ENCODE measurements at regions not wholly inside any gene's neighbourhood (a gene's known extent, or its start where the extent isn't known, plus 50 kb on each side); places are given as distances from the start of the nearest gene placed in this dataset.

GRCh38 chr4:180925805-180926204 is 1317.4 kb upstream of the TENM3 start:
- ChIA-PET CTCF (no interaction called here), POLR2A (ENCODE audit: low non-redundant PET) (no interaction called here)
- intact Hi-C loops (cut with micrococcal nuclease; ENCODE audit: unreplicated experiment): no loop called here
- no peaks in the 10 kb centered on the region for H3K27me3 ChIP-seq (replicated peaks; ENCODE audit: insufficient read depth, low read depth, low read length, poor library complexity)
- no peaks in the 10 kb centered on the region for H3K9me3 ChIP-seq (ENCODE audit: low read depth, low read length, poor library complexity, severe bottlenecking)
- no peaks in the 10 kb centered on the region for H3K4me1 ChIP-seq (ENCODE audit: insufficient read depth, low read length, poor library complexity, severe bottlenecking)
- H3K27ac ChIP-seq (ENCODE audit: low read depth, low read length, poor library complexity, severe bottlenecking): no peak overlapping the region
- no TSS peak for BruUV-seq (replicated peaks)
- DNase-seq (ENCODE audit: low spot score): no peak
- no peaks in the 10 kb centered on the region for H3K36me3 ChIP-seq (ENCODE audit: insufficient read depth, low read length, poor library complexity, severe bottlenecking)
- no peak overlapping the region for H3K4me3 ChIP-seq (ENCODE audit: low read depth, low read length, poor library complexity, severe bottlenecking)
- TF ChIP-seq EZH2 (IDR thresholded peaks at IDR 0.05; ENCODE audit: borderline replicate concordance, low read depth, low read length, poor library complexity, severe bottlenecking) (no peak), CTCF (conservative IDR thresholded peaks at IDR 0.05; ENCODE audit: low read depth, low read length) (no peak)

DNA sequence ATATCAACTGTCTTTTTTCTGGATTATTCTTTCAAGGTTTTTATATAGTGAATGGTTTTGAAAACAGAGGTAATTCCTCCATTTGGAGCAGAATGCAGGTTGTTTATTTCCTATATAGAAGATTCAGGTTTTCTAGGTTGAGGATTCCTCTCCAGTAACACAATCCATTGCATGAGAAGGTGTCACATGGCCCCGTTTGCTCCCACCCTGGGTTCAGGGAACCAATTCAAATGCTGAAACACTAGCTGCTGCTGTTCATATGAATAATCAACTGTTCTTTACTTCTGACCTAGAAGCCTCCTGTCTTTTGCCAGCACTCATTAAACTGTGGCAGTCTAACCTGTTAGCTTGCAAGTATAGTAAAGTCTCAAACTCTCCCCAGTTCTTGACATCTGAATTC is 1316.9 kb upstream of the TENM3 start:
- H3K9me3 ChIP-seq (ENCODE audit: low read depth, low read length, poor library complexity, severe bottlenecking): no peaks in the 10 kb centered on the region
- no peaks in the 10 kb centered on the region for H3K4me1 ChIP-seq (ENCODE audit: insufficient read depth, low read length, poor library complexity, severe bottlenecking)
- intact Hi-C loops (cut with micrococcal nuclease; ENCODE audit: unreplicated experiment): no loop called here
- BruUV-seq (replicated peaks): no TSS peak
- H3K27ac ChIP-seq (ENCODE audit: low read depth, low read length, poor library complexity, severe bottlenecking): no peak overlapping the region
- DNase-seq (ENCODE audit: low spot score): no peak
- H3K36me3 ChIP-seq (ENCODE audit: insufficient read depth, low read length, poor library complexity, severe bottlenecking): no peaks in the 10 kb centered on the region
- ChIA-PET POLR2A (ENCODE audit: low non-redundant PET) (no interaction called here), CTCF (no interaction called here)
- no peak overlapping the region for H3K4me3 ChIP-seq (ENCODE audit: low read depth, low read length, poor library complexity, severe bottlenecking)
- TF ChIP-seq CTCF (conservative IDR thresholded peaks at IDR 0.05; ENCODE audit: low read depth, low read length) (no peak), EZH2 (IDR thresholded peaks at IDR 0.05; ENCODE audit: borderline replicate concordance, low read depth, low read length, poor library complexity, severe bottlenecking) (no peak)
- H3K27me3 ChIP-seq (replicated peaks; ENCODE audit: insufficient read depth, low read depth, low read length, poor library complexity): no peaks in the 10 kb centered on the region

DNA sequence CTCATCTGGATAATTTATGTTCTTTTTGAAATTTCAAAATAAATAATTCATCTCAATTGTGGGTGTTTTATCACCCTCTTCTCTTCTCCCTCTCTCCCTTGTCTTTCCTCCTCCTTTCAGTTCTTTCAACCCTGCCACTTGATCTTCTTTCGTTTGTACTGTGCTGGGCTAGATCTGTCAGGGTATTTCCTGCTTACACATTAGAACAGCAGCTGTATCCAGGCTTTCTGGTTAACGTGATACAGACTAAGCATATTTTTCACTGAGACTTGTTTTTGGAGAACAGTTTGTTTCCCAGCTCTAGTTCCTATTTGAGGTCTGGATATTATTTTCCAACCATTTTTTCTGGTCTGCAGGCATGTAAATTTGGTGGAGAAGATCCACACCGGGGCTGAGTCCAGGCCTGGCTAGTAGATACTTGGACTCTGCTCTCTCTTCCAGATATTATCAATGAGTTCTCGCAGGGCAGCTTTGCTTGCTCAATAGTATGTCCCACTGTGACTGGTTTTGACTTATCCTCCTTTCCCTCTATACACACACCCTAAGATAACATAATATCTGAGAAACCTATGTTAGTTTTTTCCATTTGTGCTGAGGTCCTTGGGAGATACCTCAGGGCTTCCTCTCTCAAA is 1310.7 kb upstream of the TENM3 start:
- no peak overlapping the region for H3K27ac ChIP-seq (ENCODE audit: low read depth, low read length, poor library complexity, severe bottlenecking)
- intact Hi-C loops (cut with micrococcal nuclease; ENCODE audit: unreplicated experiment): no loop called here
- H3K27me3 ChIP-seq (replicated peaks; ENCODE audit: insufficient read depth, low read depth, low read length, poor library complexity): no peaks in the 10 kb centered on the region
- TF ChIP-seq CTCF (conservative IDR thresholded peaks at IDR 0.05; ENCODE audit: low read depth, low read length): no peak
- no peak for TF ChIP-seq EZH2 (IDR thresholded peaks at IDR 0.05; ENCODE audit: borderline replicate concordance, low read depth, low read length, poor library complexity, severe bottlenecking)
- no peak for DNase-seq (ENCODE audit: low spot score)
- BruUV-seq (replicated peaks): no TSS peak
- POLR2A ChIA-PET (ENCODE audit: low non-redundant PET): no interaction called here
- no peak overlapping the region for H3K4me3 ChIP-seq (ENCODE audit: low read depth, low read length, poor library complexity, severe bottlenecking)
- CTCF ChIA-PET: no interaction called here
- no peaks in the 10 kb centered on the region for H3K4me1 ChIP-seq (ENCODE audit: insufficient read depth, low read length, poor library complexity, severe bottlenecking)
- H3K36me3 ChIP-seq (ENCODE audit: insufficient read depth, low read length, poor library complexity, severe bottlenecking): no peaks in the 10 kb centered on the region
- H3K9me3 ChIP-seq (ENCODE audit: low read depth, low read length, poor library complexity, severe bottlenecking): no peaks in the 10 kb centered on the region
